Heart left ventricle (tissue), 13 donors: ENCODE measurements at regions not wholly inside any gene's neighbourhood (a gene's known extent, or its start where the extent isn't known, plus 50 kb on each side); places are given as distances from the start of the nearest gene placed in this dataset.

ENCODE experiments used
- POLR2A ChIP-seq, 2 donors: fragments of 450-650 bp; IDR thresholded peaks; one replicate each; pipeline ENCODE4 v1.6.1; 2017; ENCODE audit warnings: antibody characterized with exemption in 2 of 2, mild to moderate bottlenecking in 2 of 2, moderate library complexity in 2 of 2
- TF ChIP-seq, protein P1 (sequence below), 12 donors: fragments of 200-600 bp; sonication (generic) in 4 of 12; IDR thresholded peaks; one replicate each; pipeline versions ENCODE4 v1.5.0 to v1.8.0; 2018 to 2022; ENCODE audit warnings: antibody characterized with exemption in 12 of 12, mild to moderate bottlenecking in 5 of 12
- donor health status: ischemic (EF 13 %, LVEDD 7.1; RV severe dilation, severe dysfunction).
- donor health status: DM: no; HTN: yes; CAD: no.
- donor health status: DM: no; HTN: no; CAD: no.
- donor health status: ischemic (EF 25% LVEDD 6.9; RV normal size, moderate dysfunction).
- donor health status: ischemic (EF 25% LVEDD 5.7; RV mildly dilated, moderate dysfunction).
- donor health status: ischemic (EF 35%, LVEDD 5.7; RV mildly dilated, moderate dysfunction).
- donor health status: nonischemic (EF 11% LVEDD 7.7; RV severe dilation, severe dysfunction).
- donor health status: DM: yes; HTN: yes; CAD: no.
- donor health status: PGD.
- donor health status: ischemic (EF 29% LVEDD 5.4; RV normal size, mild dysfunction).
- donor health status: nonischemic (EF 23%, LVEDD 6.1; RV moderate dilation, normal function).

DNA sequence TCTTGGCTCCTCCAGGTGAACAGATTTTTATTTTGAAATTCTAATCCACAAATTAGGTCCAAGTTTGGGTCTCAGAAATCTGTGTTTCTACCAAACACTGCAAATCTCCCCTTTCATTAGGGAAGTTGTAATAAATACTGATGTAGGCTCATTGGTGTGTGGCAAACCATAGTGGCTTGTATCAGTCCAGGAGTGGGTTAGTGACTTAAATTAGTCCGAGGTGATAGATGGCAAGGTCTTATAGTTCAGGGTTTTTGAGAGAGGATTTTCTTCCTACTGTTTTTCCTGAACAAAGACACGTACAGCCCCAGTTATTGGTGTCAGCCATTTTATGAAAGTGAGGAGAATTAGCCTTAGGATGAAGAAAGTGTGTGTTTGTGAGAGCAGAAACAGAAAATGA, 74.6 kb downstream of the RPRM start:
- TF ChIP-seq, protein P1, sequence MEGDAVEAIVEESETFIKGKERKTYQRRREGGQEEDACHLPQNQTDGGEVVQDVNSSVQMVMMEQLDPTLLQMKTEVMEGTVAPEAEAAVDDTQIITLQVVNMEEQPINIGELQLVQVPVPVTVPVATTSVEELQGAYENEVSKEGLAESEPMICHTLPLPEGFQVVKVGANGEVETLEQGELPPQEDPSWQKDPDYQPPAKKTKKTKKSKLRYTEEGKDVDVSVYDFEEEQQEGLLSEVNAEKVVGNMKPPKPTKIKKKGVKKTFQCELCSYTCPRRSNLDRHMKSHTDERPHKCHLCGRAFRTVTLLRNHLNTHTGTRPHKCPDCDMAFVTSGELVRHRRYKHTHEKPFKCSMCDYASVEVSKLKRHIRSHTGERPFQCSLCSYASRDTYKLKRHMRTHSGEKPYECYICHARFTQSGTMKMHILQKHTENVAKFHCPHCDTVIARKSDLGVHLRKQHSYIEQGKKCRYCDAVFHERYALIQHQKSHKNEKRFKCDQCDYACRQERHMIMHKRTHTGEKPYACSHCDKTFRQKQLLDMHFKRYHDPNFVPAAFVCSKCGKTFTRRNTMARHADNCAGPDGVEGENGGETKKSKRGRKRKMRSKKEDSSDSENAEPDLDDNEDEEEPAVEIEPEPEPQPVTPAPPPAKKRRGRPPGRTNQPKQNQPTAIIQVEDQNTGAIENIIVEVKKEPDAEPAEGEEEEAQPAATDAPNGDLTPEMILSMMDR (IDR thresholded peaks at IDR 0.05): no peak
- no peak for TF ChIP-seq POLR2A (IDR thresholded peaks at IDR 0.05)
